HepG2 (cell line): ENCODE measurements at regions not wholly inside any gene's neighbourhood (a gene's known extent, or its start where the extent isn't known, plus 50 kb on each side); places are given as distances from the start of the nearest gene placed in this dataset.

Experiments used
- ATF7 ChIP-seq, 2 experiments: fragments of 450-650 bp in 1 of 2; sonication (generic) in 1 of 2; formaldehyde crosslinking in 1 of 2; IDR thresholded peaks; 2 replicates each; pipeline versions ENCODE4 v1.4.0 to v1.6.1; 2016 to 2020; ENCODE audit warnings: antibody characterized with exemption in 1 of 2, mild to moderate bottlenecking in 1 of 2, missing genetic modification reagents in 1 of 2
- CTCF ChIP-seq: sonication (generic); formaldehyde crosslinking; IDR thresholded peaks from 2 replicates; pipeline ENCODE4 v1.5.0; 2020; ENCODE audit warnings: mild to moderate bottlenecking, missing genetic modification reagents, moderate library complexity
- HOXA9 ChIP-seq: sonication (generic); formaldehyde crosslinking; IDR thresholded peaks from 2 replicates; pipeline ENCODE4 v1.8.1; 2022; ENCODE audit warnings: missing genetic modification reagents, mild to moderate bottlenecking, moderate library complexity, borderline replicate concordance
- MYC ChIP-seq: sonication (generic); formaldehyde crosslinking; IDR thresholded peaks from 2 replicates; pipeline ENCODE4 v1.9.0; 2021; ENCODE audit warnings: missing genetic modification reagents, borderline replicate concordance
- PITX1 ChIP-seq: sonication (generic); formaldehyde crosslinking; IDR thresholded peaks from 2 replicates; pipeline ENCODE4 v1.5.1; 2020; ENCODE audit warnings: mild to moderate bottlenecking, missing genetic modification reagents
- SNAPC4 ChIP-seq: sonication (generic); formaldehyde crosslinking; IDR thresholded peaks from 2 replicates; pipeline ENCODE4 v1.4.0; 2020; ENCODE audit warnings: mild to moderate bottlenecking, missing genetic modification reagents
- ZNF530 ChIP-seq: sonication (generic); formaldehyde crosslinking; IDR thresholded peaks from 2 replicates; pipeline ENCODE4 v1.5.0; 2020; ENCODE audit warnings: low read depth, mild to moderate bottlenecking, missing genetic modification reagents
- TF ChIP-seq, protein P1 (sequence below): sonication (generic); formaldehyde crosslinking; IDR thresholded peaks from 2 replicates; pipeline ENCODE4 v1.4.0; 2020; ENCODE audit warnings: missing genetic modification reagents, borderline replicate concordance

GRCh38 chr9:129511285-129511900 is 109.5 kb downstream of the C9orf50 start (continued):
- no peak for TF ChIP-seq ATF7 (IDR thresholded peaks at IDR 0.05)
- no peak for TF ChIP-seq ATF7 (CRISPR knock-in tag; IDR thresholded peaks at IDR 0.05)
- TF ChIP-seq CTCF (CRISPR knock-in tag) = peak; percentile 48
- TF ChIP-seq PITX1 (CRISPR knock-in tag) = 0 out of 2 replicates have a peak, but pooled peaks have one; percentile 31
- TF ChIP-seq SNAPC4 (CRISPR knock-in tag) = no peak
- TF ChIP-seq ZNF530 (CRISPR knock-in tag) = no peak
- TF ChIP-seq, protein P1, sequence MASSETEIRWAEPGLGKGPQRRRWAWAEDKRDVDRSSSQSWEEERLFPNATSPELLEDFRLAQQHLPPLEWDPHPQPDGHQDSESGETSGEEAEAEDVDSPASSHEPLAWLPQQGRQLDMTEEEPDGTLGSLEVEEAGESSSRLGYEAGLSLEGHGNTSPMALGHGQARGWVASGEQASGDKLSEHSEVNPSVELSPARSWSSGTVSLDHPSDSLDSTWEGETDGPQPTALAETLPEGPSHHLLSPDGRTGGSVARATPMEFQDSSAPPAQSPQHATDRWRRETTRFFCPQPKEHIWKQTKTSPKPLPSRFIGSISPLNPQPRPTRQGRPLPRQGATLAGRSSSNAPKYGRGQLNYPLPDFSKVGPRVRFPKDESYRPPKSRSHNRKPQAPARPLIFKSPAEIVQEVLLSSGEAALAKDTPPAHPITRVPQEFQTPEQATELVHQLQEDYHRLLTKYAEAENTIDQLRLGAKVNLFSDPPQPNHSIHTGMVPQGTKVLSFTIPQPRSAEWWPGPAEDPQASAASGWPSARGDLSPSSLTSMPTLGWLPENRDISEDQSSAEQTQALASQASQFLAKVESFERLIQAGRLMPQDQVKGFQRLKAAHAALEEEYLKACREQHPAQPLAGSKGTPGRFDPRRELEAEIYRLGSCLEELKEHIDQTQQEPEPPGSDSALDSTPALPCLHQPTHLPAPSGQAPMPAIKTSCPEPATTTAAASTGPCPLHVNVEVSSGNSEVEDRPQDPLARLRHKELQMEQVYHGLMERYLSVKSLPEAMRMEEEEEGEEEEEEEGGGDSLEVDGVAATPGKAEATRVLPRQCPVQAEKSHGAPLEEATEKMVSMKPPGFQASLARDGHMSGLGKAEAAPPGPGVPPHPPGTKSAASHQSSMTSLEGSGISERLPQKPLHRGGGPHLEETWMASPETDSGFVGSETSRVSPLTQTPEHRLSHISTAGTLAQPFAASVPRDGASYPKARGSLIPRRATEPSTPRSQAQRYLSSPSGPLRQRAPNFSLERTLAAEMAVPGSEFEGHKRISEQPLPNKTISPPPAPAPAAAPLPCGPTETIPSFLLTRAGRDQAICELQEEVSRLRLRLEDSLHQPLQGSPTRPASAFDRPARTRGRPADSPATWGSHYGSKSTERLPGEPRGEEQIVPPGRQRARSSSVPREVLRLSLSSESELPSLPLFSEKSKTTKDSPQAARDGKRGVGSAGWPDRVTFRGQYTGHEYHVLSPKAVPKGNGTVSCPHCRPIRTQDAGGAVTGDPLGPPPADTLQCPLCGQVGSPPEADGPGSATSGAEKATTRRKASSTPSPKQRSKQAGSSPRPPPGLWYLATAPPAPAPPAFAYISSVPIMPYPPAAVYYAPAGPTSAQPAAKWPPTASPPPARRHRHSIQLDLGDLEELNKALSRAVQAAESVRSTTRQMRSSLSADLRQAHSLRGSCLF (CRISPR knock-in tag) = no peak
- no peak for TF ChIP-seq HOXA9 (CRISPR knock-in tag)
- no peak for TF ChIP-seq MYC (CRISPR knock-in tag)
